Karpas-422 (cell line): ENCODE measurements at regions not wholly inside any gene's neighbourhood (a gene's known extent, or its start where the extent isn't known, plus 50 kb on each side); places are given as distances from the start of the nearest gene placed in this dataset.
"Not testable (repeated sequence)": the region's sequence is repeated elsewhere in the genome, so short reads cannot be mapped to it uniquely, and the experiment has no call there.

Experiments used
- DNase-seq: peaks from one replicate; pipeline ENCODE4 v3.0.0-alpha.2; 2015
- H2AFZ ChIP-seq: fragments of 200-600 bp; sonication (generic); 2 replicates; pipeline ENCODE4 v1.6.1; 2014; ENCODE audit warnings: antibody characterized with exemption, low read length, mixed read lengths
- H3K27ac ChIP-seq: fragments of 200-600 bp; sonication (generic); 2 replicates; pipeline ENCODE4 v1.5.1; 2014; ENCODE audit warnings: mild to moderate bottlenecking, low read length, moderate library complexity
- H3K27me3 ChIP-seq: fragments of 200-600 bp; sonication (generic); 2 replicates; pipeline ENCODE4 v1.6.1; 2014; ENCODE audit warnings: low read length, mixed read lengths
- H3K36me3 ChIP-seq: fragments of 200-600 bp; sonication (generic); 2 replicates; pipeline ENCODE4 v1.6.1; 2014; ENCODE audit warnings: low read length, mixed read lengths; ENCODE audit not compliant: insufficient read depth
- H3K4me1 ChIP-seq: fragments of 200-600 bp; sonication (generic); 2 replicates; pipeline ENCODE4 v1.6.1; 2014; ENCODE audit warnings: mild to moderate bottlenecking, low read length, mixed read lengths
- H3K4me2 ChIP-seq: fragments of 200-600 bp; sonication (generic); 2 replicates; pipeline ENCODE4 v1.6.1; 2014; ENCODE audit warnings: low read length, low read depth, mild to moderate bottlenecking; ENCODE audit not compliant: poor library complexity, severe bottlenecking
- H3K4me3 ChIP-seq: fragments of 200-600 bp; sonication (generic); 2 replicates; pipeline ENCODE4 v1.5.1; 2014; ENCODE audit warnings: mild to moderate bottlenecking, antibody characterized with exemption, low read length, mixed read lengths
- H3K79me2 ChIP-seq: fragments of 200-600 bp; sonication (generic); 2 replicates; pipeline ENCODE4 v1.6.1; 2014; ENCODE audit warnings: mild to moderate bottlenecking, low read length, mixed read lengths
- H3K9ac ChIP-seq: fragments of 200-600 bp; sonication (generic); 2 replicates; pipeline ENCODE4 v1.6.0; 2014; ENCODE audit warnings: low read length
- H3K9me2 ChIP-seq: fragments of 200-600 bp; sonication (generic), shearing (Covaris generic); replicated peaks from 2 replicates; pipeline ENCODE4 v1.6.0; 2014; ENCODE audit warnings: mild to moderate bottlenecking, low read length, moderate library complexity; ENCODE audit not compliant: insufficient read depth
- H3K9me3 ChIP-seq: fragments of 300-700, 200-600 bp; sonication (generic); 2 replicates; pipeline ENCODE4 v1.6.1; 2014; ENCODE audit warnings: low read length, mixed read lengths
- H4K20me1 ChIP-seq: fragments of 200-600 bp; sonication (generic); 2 replicates; pipeline ENCODE4 v1.6.1; 2014; ENCODE audit warnings: mild to moderate bottlenecking, antibody characterized with exemption, low read length, low read depth; ENCODE audit not compliant: insufficient read depth

GRCh38 chr9:29422438-29422837, 1849.2 kb upstream of the C9orf72 start:
- no peak for DNase-seq
- H3K36me3 ChIP-seq: no peaks in the 10 kb centered on the region
- peaks cover 24% of the 10 kb centered on the region for H3K9me3 ChIP-seq
- H4K20me1 ChIP-seq: no peaks in the 10 kb centered on the region
- no peaks in the 10 kb centered on the region for H3K4me1 ChIP-seq
- no peak overlapping the region for H3K9ac ChIP-seq
- H3K27me3 ChIP-seq: no peaks in the 10 kb centered on the region
- no peak overlapping the region for H3K4me3 ChIP-seq
- H2AFZ ChIP-seq: 0 out of 2 replicates have a peak overlapping the region, but pooled peaks have one; percentile 28
- H3K9me2 ChIP-seq: no peaks in the 10 kb centered on the region
- no peak overlapping the region for H3K4me2 ChIP-seq
- H3K79me2 ChIP-seq: no peaks in the 10 kb centered on the region
- no peak overlapping the region for H3K27ac ChIP-seq

DNA sequence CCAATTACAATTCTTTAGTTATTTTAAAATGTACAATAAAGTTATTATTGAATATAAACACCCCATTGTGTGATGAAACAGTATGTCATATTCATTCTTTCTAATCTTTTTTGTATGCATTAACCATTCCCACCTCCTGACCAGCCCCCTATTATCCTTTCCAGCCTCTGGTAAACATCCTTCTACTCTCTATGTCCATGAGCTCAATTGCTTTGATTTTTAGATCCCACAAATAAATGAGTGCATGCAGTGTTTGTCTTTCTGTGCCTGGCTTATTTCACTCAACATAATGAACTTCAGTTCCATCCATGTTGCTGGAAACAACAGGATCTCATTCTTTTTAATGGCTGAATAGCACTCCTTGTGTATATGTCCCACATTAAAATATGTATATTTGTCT, 1858.9 kb upstream of the C9orf72 start:
- H3K79me2 ChIP-seq: no peaks in the 10 kb centered on the region
- H3K27me3 ChIP-seq: no peaks in the 10 kb centered on the region
- peaks cover 22% of the 10 kb centered on the region for H3K9me3 ChIP-seq
- no peak overlapping the region for H3K9ac ChIP-seq
- no peaks in the 10 kb centered on the region for H3K9me2 ChIP-seq
- no peaks in the 10 kb centered on the region for H4K20me1 ChIP-seq
- H2AFZ ChIP-seq: no peak overlapping the region
- no peak overlapping the region for H3K4me2 ChIP-seq
- no peaks in the 10 kb centered on the region for H3K4me1 ChIP-seq
- H3K4me3 ChIP-seq: no peak overlapping the region
- H3K36me3 ChIP-seq: no peaks in the 10 kb centered on the region
- no peak overlapping the region for H3K27ac ChIP-seq
- no peak for DNase-seq

DNA sequence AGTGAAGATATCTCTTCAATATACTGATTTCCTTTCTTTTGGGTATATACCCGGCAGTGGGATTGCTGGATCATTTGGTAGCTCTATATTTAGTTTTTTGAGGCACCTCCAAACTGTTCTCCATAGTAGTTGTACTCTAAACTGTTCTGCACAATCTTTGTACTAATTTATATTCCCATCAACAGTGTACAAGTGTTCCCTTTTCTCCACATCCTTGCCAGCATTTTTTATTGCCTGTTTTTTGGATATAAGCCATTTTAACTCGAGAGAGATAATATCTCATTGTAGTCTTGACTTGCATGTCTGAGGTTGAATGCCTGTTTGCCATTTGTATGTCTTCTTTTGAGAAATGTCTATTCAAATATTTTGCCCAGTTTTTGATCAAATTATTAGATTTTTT, 1859.4 kb upstream of the C9orf72 start:
- H3K4me1 ChIP-seq, H3K36me3 ChIP-seq, H3K4me2 ChIP-seq, H4K20me1 ChIP-seq, H3K79me2 ChIP-seq, H3K9ac ChIP-seq, H3K27me3 ChIP-seq, H3K9me2 ChIP-seq, H3K27ac ChIP-seq, H2AFZ ChIP-seq, DNase-seq, H3K4me3 ChIP-seq: not testable (repeated sequence)
- peaks cover 22% of the 10 kb centered on the region for H3K9me3 ChIP-seq

GRCh38 chr9:29435368-29435767, 1862.1 kb upstream of the C9orf72 start:
- H3K27ac ChIP-seq: no peak overlapping the region
- peaks cover 22% of the 10 kb centered on the region for H3K9me3 ChIP-seq
- H2AFZ ChIP-seq: no peak overlapping the region
- no peaks in the 10 kb centered on the region for H3K36me3 ChIP-seq
- no peaks in the 10 kb centered on the region for H3K9me2 ChIP-seq
- H3K4me3 ChIP-seq: no peak overlapping the region
- no peaks in the 10 kb centered on the region for H4K20me1 ChIP-seq
- H3K79me2 ChIP-seq: no peaks in the 10 kb centered on the region
- no peak for DNase-seq
- no peaks in the 10 kb centered on the region for H3K27me3 ChIP-seq
- no peak overlapping the region for H3K4me2 ChIP-seq
- no peaks in the 10 kb centered on the region for H3K4me1 ChIP-seq
- H3K9ac ChIP-seq: no peak overlapping the region

- no peak overlapping the region for H3K4me3 ChIP-seq
- H3K4me1 ChIP-seq: no peaks in the 10 kb centered on the region
- DNase-seq: no peak
Measured at GRCh38 chr9:29437526-29437925, 1864.2 kb upstream of the C9orf72 start.

GRCh38 chr9:29439961-29440360, 1866.7 kb upstream of the C9orf72 start:
- no peak overlapping the region for H2AFZ ChIP-seq
- no peak for DNase-seq
- no peaks in the 10 kb centered on the region for H3K36me3 ChIP-seq
- no peaks in the 10 kb centered on the region for H3K9me2 ChIP-seq
- no peak overlapping the region for H3K4me3 ChIP-seq
- no peaks in the 10 kb centered on the region for H4K20me1 ChIP-seq
- H3K4me1 ChIP-seq: no peaks in the 10 kb centered on the region
- H3K79me2 ChIP-seq: no peaks in the 10 kb centered on the region
- H3K9me3 ChIP-seq: peaks cover 8% of the 10 kb centered on the region; the same call in 1 of the 2 replicates
- no peaks in the 10 kb centered on the region for H3K27me3 ChIP-seq
- no peak overlapping the region for H3K9ac ChIP-seq
- H3K4me2 ChIP-seq: no peak overlapping the region
- no peak overlapping the region for H3K27ac ChIP-seq

More at GRCh38 chr9:29437526-29437925, 1864.2 kb upstream of the C9orf72 start:
- Histone ChIP-seq H3K9ac (no peak overlapping the region), H3K27ac (no peak overlapping the region), H3K79me2 (no peaks in the 10 kb centered on the region), H3K27me3 (no peaks in the 10 kb centered on the region), H3K4me2 (no peak overlapping the region), H4K20me1 (no peaks in the 10 kb centered on the region), H3K9me3 (peaks cover 6% of the 10 kb centered on the region), H3K9me2 (no peaks in the 10 kb centered on the region), H2AFZ (no peak overlapping the region), H3K36me3 (no peaks in the 10 kb centered on the region)

GRCh38 chr9:29440449-29440848, 1867.2 kb upstream of the C9orf72 start:
- no peak overlapping the region for H3K4me3 ChIP-seq
- H3K27me3 ChIP-seq: no peaks in the 10 kb centered on the region

GRCh38 chr9:29445751-29446150, 1872.5 kb upstream of the C9orf72 start:
- no peaks in the 10 kb centered on the region for H3K9me2 ChIP-seq
- H3K9me3 ChIP-seq: peaks cover 13% of the 10 kb centered on the region
- no peak overlapping the region for H3K4me3 ChIP-seq
- H2AFZ ChIP-seq: no peak overlapping the region
- H3K27ac ChIP-seq: no peak overlapping the region
- no peaks in the 10 kb centered on the region for H4K20me1 ChIP-seq
- H3K27me3 ChIP-seq: no peaks in the 10 kb centered on the region
- H3K36me3 ChIP-seq: no peaks in the 10 kb centered on the region
- no peaks in the 10 kb centered on the region for H3K4me1 ChIP-seq
- H3K4me2 ChIP-seq: no peak overlapping the region
- H3K9ac ChIP-seq: no peak overlapping the region
- no peak for DNase-seq
- no peaks in the 10 kb centered on the region for H3K79me2 ChIP-seq

More at GRCh38 chr9:29440449-29440848, 1867.2 kb upstream of the C9orf72 start:
- Histone ChIP-seq H3K36me3 (no peaks in the 10 kb centered on the region), H3K4me1 (no peaks in the 10 kb centered on the region), H3K27ac (no peak overlapping the region), H3K4me2 (no peak overlapping the region), H3K9me3 (peaks cover 5% of the 10 kb centered on the region; the same call in 1 of the 2 replicates), H3K9ac (no peak overlapping the region), H3K9me2 (no peaks in the 10 kb centered on the region), H2AFZ (no peak overlapping the region), H4K20me1 (no peaks in the 10 kb centered on the region), H3K79me2 (no peaks in the 10 kb centered on the region)
- DNase-seq: no peak

DNA sequence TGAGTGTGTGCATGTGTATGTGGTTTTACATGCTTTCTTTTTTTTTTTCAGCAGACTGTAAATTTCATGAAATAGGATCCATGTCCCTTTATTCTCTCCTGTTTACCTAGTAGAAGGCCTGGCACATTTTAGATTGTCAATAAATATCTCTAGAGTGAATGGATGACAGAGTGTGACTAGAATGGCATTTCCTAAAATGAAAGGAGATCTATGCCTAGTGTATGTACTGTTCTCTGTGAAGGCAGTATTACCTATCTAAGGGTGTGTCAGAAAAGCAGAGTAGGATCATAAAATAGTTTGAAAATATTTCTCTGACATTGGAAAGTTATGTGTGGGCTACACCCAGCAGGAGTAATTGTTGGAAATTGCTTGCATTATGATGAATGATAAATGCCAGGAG, 1876.0 kb upstream of the C9orf72 start:
- no peaks in the 10 kb centered on the region for H4K20me1 ChIP-seq
- no peaks in the 10 kb centered on the region for H3K4me1 ChIP-seq
- no peak overlapping the region for H3K4me3 ChIP-seq
- H3K9me2 ChIP-seq: no peaks in the 10 kb centered on the region
- H3K4me2 ChIP-seq: no peak overlapping the region
- no peak for DNase-seq
- no peaks in the 10 kb centered on the region for H3K36me3 ChIP-seq
- H2AFZ ChIP-seq: no peak overlapping the region
- no peaks in the 10 kb centered on the region for H3K79me2 ChIP-seq
- H3K9me3 ChIP-seq: peaks cover 8% of the 10 kb centered on the region
- H3K27me3 ChIP-seq: no peaks in the 10 kb centered on the region
- no peak overlapping the region for H3K27ac ChIP-seq
- H3K9ac ChIP-seq: no peak overlapping the region
